ENCODE measurements at regions not wholly inside any gene's neighbourhood (a gene's known extent, or its start where the extent isn't known, plus 50 kb on each side); places are given as distances from the start of the nearest gene placed in this dataset.

- TF ChIP-seq CTCF (conservative IDR thresholded peaks at IDR 0.05; ENCODE audit: low read depth, low read length) (no peak), EZH2phosphoT487 (IDR thresholded peaks at IDR 0.05; ENCODE audit: borderline replicate concordance, low read length) (no peak)
Observed at GRCh38 chr12:107423531-107423930, 262.1 kb upstream of the PWP1 start.

Data from PC-3 (cell line).